ENCODE measurements at regions not wholly inside any gene's neighbourhood (a gene's known extent, or its start where the extent isn't known, plus 50 kb on each side); places are given as distances from the start of the nearest gene placed in this dataset.
"Not testable (repeated sequence)": the region's sequence is repeated elsewhere in the genome, so short reads cannot be mapped to it uniquely, and the experiment has no call there.

GRCh38 chr12:4153343-4153892 is 120.1 kb upstream of the CCND2 start:
- H3K27me3 ChIP-seq (ENCODE audit: insufficient read depth, low read length): no peaks in the 10 kb centered on the region
- H3K79me2 ChIP-seq (ENCODE audit: insufficient read depth, low read length): no peaks in the 10 kb centered on the region
- no peak overlapping the region for H3K4me2 ChIP-seq (ENCODE audit: insufficient read depth, low read length)
- H2AFZ ChIP-seq (ENCODE audit: low read length): no peak overlapping the region
- no peak for DNase-seq (ENCODE audit: insufficient read length, low spot score, missing footprints)
- H3K36me3 ChIP-seq (ENCODE audit: insufficient read depth, low read length): no peaks in the 10 kb centered on the region
- no peak for TF ChIP-seq CTCF (IDR thresholded peaks at IDR 0.05; ENCODE audit: extremely low read depth, low read depth, low read length)
- H4K20me1 ChIP-seq (ENCODE audit: insufficient read depth, low read length): no peaks in the 10 kb centered on the region
- H3K9me3 ChIP-seq (ENCODE audit: low read depth, low read length): no peaks in the 10 kb centered on the region
- no peak overlapping the region for H3K4me3 ChIP-seq (ENCODE audit: insufficient read depth, low read length)
- no peak overlapping the region for H3K27ac ChIP-seq (ENCODE audit: low read depth, low read length)
- H3K4me1 ChIP-seq (ENCODE audit: insufficient read depth, low read length): no peaks in the 10 kb centered on the region

GRCh38 chr12:4152145-4152795 is 121.3 kb upstream of the CCND2 start:
- Histone ChIP-seq H4K20me1 (ENCODE audit: insufficient read depth, low read length) (no peaks in the 10 kb centered on the region), H3K27me3 (ENCODE audit: insufficient read depth, low read length) (no peaks in the 10 kb centered on the region), H3K4me3 (ENCODE audit: insufficient read depth, low read length) (no peak overlapping the region), H3K4me1 (ENCODE audit: insufficient read depth, low read length) (no peaks in the 10 kb centered on the region), H3K79me2 (ENCODE audit: insufficient read depth, low read length) (no peaks in the 10 kb centered on the region), H3K9me3 (ENCODE audit: low read depth, low read length) (no peaks in the 10 kb centered on the region), H3K27ac (ENCODE audit: low read depth, low read length) (no peak overlapping the region), H2AFZ (ENCODE audit: low read length) (no peak overlapping the region), H3K36me3 (ENCODE audit: insufficient read depth, low read length) (no peaks in the 10 kb centered on the region), H3K4me2 (ENCODE audit: insufficient read depth, low read length) (no peak overlapping the region)
- DNase-seq (ENCODE audit: insufficient read length, low spot score, missing footprints): no peak
- no peak for TF ChIP-seq CTCF (IDR thresholded peaks at IDR 0.05; ENCODE audit: extremely low read depth, low read depth, low read length)

GRCh38 chr12:4151362-4152121 is 122.0 kb upstream of the CCND2 start:
- no peaks in the 10 kb centered on the region for H3K36me3 ChIP-seq (ENCODE audit: insufficient read depth, low read length)
- no peaks in the 10 kb centered on the region for H4K20me1 ChIP-seq (ENCODE audit: insufficient read depth, low read length)
- no peaks in the 10 kb centered on the region for H3K9me3 ChIP-seq (ENCODE audit: low read depth, low read length)
- no peaks in the 10 kb centered on the region for H3K4me1 ChIP-seq (ENCODE audit: insufficient read depth, low read length)
- H2AFZ ChIP-seq (ENCODE audit: low read length): no peak overlapping the region
- TF ChIP-seq CTCF (IDR thresholded peaks at IDR 0.05; ENCODE audit: extremely low read depth, low read depth, low read length): no peak
- no peak overlapping the region for H3K27ac ChIP-seq (ENCODE audit: low read depth, low read length)
- no peaks in the 10 kb centered on the region for H3K79me2 ChIP-seq (ENCODE audit: insufficient read depth, low read length)
- no peaks in the 10 kb centered on the region for H3K27me3 ChIP-seq (ENCODE audit: insufficient read depth, low read length)
- DNase-seq (ENCODE audit: insufficient read length, low spot score, missing footprints): no peak
- no peak overlapping the region for H3K4me3 ChIP-seq (ENCODE audit: insufficient read depth, low read length)
- no peak overlapping the region for H3K4me2 ChIP-seq (ENCODE audit: insufficient read depth, low read length)

GRCh38 chr12:4150355-4150754 is 123.2 kb upstream of the CCND2 start:
- not testable (repeated sequence) for H3K79me2 ChIP-seq (ENCODE audit: insufficient read depth, low read length); H3K9me3 ChIP-seq (ENCODE audit: low read depth, low read length); H2AFZ ChIP-seq (ENCODE audit: low read length); H3K4me1 ChIP-seq (ENCODE audit: insufficient read depth, low read length); H4K20me1 ChIP-seq (ENCODE audit: insufficient read depth, low read length); DNase-seq (ENCODE audit: insufficient read length, low spot score, missing footprints); H3K27me3 ChIP-seq (ENCODE audit: insufficient read depth, low read length); H3K4me3 ChIP-seq (ENCODE audit: insufficient read depth, low read length); H3K27ac ChIP-seq (ENCODE audit: low read depth, low read length); H3K4me2 ChIP-seq (ENCODE audit: insufficient read depth, low read length); H3K36me3 ChIP-seq (ENCODE audit: insufficient read depth, low read length)

All from osteoblast (primary cell).